Cortex of kidney (tissue), 1 donor: ENCODE measurements at regions not wholly inside any gene's neighbourhood (a gene's known extent, or its start where the extent isn't known, plus 50 kb on each side); places are given as distances from the start of the nearest gene placed in this dataset.
"Not testable (repeated sequence)": the region's sequence is repeated elsewhere in the genome, so short reads cannot be mapped to it uniquely, and the experiment has no call there.

Experiments
- DNase-seq: peaks from one replicate; lab custom pipeline; 2025; lab: John Stamatoyannopoulos, UW

DNA sequence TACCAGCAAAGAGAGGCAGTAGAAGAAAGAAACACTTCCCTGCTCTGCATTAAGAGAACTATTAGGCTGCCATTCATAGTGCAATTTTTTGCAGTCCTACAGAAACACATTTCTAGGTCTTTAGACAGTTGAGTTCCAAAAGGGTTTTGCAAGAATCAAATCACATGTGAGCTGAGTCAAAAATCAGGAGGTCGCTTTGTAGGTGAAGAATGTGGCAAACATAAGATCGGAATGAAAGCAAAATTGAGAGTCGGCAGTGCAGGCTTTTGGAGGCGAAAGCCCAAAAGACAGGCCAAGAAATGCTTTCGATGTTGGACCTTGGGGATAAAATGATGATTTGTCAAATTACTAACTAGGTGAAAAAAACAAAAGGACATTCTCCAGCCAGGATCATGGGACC is 213.5 kb upstream of the NRIP1 start:
- no peak for DNase-seq

DNA sequence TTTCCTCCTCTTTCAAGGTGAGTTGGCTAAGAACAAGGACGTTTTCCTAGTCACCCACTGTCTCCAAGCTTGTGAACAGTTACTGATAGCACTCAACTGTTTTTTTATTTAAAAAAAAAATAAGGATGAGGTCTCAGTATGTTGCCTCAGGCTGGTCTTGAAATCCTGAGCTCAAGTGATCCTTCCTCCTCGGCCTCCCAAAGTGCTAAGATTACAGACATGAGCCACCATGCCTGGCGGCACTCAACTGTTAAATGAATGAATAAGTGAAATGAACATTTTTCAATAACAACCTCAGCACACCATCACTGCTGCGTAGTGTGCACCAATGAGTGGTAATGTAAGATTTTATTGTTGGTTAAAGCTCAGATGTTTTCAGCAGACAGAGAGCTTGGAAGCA is 214.1 kb upstream of the NRIP1 start:
- DNase-seq = no peak

DNA sequence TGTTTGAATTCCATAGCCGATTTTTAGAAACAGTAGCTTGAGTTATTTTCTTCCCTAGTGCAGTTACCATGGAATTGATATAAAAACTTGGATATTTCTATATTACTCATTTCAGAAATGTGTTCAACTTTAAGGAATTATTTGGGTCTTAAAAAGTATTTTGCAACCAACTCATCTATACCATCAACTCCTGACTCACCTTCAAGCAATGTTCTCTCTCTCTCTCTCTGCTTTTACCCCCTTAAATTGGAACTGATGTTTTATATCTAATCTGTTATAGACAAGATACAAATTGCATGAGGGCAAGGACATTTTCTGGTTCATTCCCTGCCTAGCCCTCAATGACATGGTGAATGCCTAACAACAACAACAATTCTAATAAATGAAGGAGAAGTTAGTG is 214.7 kb upstream of the NRIP1 start:
- DNase-seq = no peak

DNA sequence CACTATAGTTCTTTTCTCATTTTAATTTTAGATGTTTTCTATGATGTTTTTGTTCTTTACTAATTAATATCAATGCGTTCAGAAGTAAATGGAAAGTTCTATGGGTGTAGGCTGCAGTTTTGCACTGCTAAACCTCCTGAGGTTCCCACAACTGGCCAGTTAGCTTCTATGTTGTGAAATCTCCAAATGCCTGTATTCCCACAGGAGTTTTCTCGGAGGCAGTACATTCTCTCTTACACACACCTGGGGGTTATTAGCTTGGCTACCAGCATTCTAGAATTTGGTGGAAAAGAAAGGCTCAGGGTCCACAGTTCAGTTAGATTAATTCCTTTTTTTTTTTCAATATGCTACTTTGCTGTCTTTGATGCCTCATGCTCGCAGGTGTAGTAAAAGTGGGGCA is 216.9 kb upstream of the NRIP1 start:
- no peak for DNase-seq

DNA sequence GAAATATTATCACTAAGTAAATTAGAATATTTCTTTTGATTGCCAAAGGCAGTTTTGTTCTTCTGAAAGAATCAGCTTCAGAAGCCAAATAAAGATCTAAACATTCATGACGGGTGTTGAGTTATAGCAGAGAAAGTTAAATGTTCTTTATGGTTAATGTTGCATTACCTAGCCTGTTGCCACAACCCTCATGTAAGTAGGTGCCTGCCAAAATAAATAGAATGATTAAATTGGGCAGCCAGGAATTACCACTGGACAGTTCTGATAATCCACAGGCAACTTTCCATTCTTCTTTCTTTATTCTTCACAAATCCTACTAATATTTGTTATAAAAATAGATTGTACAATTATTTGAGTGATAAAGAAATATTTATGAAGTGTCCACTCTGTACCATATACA is 217.9 kb upstream of the NRIP1 start:
- DNase-seq = no peak

DNA sequence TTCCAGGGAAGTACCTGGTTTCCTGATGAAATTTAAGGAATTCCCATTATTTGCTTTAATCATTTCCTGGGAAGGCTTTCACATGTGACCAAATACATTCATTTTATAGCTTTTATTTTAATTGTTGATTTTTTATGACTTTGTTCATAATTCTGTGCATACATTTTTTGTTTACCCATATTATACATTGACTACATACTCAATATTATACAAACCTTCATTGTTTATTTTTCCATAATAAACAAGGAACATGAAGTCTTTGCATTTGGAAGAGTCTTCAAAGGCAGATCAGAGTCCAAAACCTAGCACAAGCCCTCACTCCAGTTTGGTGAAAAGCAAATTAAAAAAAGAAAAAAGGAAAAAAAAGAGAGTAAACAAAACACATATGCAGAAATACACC is 218.3 kb upstream of the NRIP1 start:
- DNase-seq = no peak

DNA sequence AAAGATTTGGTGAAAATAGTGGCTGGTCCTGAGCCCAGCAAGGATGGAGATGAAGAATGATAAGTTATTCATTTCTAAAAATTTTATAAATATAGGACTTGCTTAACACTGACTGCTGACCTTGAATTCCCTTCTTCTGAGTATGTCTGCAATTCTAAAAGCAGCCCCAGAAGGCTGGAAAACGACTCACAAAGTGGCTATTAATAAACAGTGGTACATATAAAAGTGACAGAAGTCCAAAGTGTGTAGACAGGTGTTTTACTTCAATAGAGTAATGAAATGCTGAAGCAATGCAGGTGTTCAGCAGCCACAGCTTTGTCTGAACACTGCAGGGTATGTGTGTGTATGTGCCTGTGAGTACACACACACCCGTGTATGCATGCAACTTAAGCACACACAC is 219.0 kb upstream of the NRIP1 start:
- no peak for DNase-seq

DNA sequence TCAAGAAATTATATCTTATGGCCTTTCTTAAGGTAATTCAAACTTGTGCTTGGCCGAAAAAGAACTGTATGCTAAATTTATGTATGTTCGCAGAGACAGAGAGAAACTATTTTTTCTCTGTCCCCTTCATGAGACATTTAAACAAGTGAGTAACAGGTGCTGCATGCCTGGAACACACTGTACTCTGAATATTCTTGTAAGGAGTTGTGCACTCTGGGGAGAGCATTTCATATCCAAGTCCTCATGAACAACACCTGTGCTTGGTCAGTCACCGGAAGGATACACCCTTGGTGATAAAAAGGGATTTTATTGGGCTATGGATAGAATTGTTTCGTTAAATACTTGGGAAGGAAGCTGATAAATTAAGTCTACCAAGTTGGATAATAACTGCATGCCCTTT is 220.8 kb upstream of the NRIP1 start:
- DNase-seq = no peak

DNA sequence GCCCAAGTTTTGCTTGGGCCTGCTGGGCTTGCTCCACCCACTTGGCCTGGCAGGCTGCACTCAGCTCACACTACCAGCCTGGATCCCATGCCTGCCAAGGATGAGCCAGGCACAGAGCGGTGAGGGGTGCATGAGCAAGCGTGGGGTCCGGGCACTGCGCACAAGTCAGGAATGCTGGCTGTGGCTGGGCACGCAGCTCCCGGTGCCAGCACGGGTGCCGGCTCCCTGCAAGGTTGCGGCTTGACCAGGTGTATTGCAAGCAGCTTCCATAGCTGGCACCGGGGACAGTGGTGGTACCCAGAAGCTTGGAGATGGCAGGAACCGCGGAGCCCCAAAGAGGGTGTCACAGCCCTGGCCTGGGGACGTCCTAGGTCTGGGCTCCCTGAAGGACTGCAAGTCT is 224.4 kb upstream of the NRIP1 start:
- DNase-seq = no peak

DNA sequence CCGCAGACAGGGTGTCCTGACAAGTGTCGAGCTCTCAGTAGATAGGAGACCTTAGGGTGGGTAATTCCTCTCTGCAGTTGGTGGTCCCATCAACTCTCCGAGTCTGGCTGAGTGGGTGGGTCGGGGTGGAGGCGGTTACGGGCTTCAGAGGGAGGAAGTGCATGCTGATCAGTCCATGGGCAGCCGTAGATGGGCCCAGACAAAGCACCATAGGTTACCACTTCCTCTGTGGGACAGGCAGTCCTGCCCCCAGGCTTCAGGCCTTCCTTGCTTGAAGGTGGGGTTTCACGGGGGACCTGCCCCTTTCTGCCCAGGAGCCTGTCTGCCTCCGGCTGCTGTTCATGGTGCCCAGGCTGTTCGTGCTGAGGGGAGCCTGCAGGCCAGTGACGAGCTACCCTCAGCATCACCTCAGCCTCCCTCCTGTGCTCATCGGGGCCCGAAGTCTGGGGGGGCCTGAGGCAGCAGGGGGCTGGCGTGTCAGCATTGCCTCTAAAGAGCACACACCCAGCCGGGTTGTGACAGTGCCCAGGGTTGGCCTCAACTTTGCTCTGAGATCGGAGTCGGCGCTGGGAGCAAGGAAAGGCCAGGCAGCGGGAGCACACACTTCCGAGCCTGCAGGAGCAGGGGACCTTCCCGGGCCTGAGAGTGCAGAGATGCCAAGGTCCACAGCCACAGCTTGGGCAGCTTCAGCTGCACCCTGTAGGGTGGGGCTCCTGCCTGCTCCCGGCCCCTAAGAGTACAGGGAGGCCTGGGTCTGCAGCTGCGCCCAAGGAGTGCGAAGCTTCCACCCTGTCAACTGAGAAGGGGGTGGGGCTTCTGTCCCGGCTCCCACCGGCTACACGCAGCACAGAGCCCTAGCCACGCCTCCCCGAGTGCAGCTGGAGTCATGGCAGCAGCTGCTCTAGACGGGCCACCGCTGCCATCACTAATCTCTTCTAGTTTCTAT is 225.4 kb upstream of the NRIP1 start:
- DNase-seq = no peak

DNA sequence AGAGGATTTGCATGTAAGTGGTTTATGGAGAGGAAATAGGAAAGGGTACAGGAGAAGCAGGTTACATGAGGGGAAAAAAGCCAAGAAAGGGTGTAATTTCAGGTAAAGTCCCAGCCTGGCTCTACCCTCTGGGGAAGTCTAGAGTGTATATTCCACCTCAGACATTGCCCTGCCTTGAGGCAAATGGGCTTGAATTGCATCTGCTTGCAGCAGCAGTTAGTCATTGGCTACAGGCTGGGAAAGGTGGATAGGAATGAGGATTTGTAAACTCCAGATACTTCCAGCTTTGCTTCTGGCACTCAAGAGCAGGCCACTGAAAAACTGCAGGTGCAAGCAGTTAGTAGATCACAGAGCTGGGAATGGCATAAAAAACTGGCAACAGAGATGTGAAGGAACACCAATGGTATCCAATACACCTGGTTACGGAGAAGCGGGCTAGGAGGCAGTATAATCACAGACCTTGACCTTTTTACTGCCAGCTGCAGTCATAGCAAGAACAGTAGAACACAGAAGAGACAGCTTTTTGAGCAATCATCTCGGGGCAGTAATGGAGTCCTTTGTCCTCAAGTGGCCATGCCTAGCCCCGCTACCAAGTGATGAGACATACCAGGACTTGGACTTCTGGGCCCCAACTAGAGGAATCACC is 226.9 kb upstream of the NRIP1 start:
- DNase-seq = no peak

DNA sequence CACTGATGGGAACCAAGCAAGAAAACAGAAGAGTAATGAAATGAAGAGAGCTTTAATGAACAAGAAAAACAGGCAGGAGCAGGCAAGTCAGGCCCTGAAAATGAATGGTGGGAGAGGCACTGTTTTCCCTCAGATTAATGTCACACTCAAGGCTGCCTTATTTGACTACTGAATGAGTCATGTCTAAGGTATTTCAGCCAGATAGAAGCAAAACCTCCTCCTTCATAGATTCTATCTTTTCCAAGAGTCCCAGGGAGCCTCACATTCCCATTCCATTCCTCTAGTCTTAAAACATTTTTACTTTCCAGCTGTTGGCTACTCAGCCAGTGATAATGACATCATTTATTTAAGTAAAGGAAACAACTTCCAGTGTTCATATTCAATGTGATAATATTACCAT is 228.4 kb upstream of the NRIP1 start:
- DNase-seq = no peak

DNA sequence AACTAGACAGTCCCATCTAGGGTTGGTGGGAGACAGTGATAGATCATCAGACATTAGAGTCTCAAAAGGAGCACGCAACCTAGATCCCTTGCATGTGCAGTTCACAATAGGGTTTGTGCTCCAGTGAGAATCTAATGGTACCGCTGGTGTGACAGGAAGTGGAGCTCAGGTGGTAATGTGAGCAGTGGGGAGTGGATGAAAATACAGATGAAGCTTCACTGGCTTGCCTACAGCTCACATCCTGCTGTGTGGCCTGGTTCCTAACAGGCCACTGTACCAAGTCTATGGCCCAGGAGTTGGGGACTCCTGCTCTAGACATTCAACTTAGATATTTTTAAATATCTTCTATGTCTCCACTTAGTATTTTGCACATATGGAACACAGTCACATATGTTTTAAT is 231.1 kb upstream of the NRIP1 start:
- DNase-seq = no peak

DNA sequence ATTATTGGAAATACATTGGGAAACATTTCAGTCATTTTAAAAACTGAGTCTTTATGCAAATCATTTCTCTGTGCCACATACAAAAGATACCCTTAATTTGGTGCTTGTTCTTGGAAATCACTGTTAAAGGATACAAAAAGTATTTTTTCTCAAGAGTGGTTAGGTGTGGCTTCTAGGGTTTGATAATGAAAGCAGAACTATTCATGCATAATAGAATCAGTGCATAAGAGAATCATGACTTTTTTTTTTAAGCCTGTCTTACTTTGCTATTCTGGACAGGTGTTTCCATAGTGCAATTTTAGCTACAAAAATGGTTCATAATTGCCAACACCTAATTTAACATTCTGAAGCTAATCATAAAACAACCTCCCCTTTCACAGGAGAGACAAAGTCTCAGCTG is 233.0 kb upstream of the NRIP1 start:
- DNase-seq = no peak

DNA sequence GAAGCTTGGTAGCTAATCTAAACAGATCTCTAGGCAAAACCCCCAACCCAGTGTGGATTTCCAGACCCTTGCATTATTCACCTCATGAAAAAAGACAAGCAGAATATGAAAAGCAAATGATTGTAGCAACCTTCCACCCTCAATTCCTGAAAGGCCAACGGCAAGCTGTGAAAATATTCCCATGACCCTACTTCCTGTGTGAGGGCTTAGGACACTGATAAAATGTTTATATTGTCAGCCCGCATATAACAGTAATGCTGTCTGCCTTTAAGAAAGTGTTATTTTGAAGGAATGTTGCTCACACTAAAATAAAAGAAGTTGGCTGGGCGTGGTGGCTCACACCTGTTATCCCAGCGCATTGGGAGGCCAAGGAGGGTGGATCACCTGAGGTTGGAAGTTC is 233.5 kb upstream of the NRIP1 start:
- no peak for DNase-seq

DNA sequence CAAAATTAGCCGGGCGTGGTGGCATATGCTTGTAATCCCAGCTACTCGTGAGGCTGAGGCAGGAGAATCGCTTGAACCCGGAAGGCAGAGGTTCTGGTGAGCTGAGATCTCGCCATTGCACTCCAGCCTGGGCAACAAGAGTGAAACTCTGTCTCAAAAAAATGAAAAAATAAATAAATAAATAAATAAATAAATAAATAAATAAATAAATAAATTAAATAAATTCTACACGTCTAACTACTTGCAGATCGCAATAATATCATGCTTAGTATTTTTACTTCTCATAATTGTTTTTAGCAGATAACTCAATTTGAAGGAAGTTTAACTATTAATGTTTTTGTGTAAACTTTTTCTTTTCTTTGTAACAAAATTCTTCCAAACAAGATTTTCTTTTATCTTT is 234.0 kb upstream of the NRIP1 start:
- DNase-seq = not testable (repeated sequence)

DNA sequence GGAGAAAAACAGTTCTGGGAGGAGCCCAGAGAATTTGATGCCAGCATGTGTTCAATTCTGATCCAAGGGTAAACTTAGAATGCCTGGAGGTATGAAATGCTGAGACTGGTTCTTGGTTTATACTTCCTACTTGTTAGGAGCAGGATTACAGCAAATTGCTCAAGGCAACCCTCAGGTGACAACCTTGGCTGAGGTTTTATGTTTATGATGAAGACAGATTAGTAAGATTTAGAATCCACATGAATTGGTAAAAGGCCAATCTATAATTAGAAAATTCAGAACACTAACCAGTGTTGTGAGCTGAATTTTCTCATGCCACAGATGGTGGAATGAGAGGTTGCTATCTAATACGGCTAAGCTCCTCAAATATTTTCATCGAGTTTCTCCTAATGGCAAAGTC is 235.3 kb upstream of the NRIP1 start:
- DNase-seq = no peak

DNA sequence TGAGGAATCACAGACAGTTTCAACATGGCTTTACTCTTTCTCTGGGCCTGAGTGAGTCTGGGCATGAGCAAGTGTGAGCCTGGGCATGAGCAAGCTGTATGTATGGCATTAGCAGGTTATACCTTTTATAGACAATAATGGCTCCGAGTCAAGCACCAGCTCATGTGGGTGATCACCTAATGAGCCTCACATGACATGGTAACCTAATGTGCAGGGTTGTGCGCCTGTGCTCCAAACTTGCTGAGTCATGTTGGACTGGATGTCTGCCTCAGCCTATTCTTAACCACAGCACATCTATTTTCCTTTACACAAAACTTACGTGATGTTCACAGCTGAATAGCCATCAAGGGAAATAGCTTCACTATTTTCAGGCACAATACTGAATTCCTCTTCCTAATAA is 236.2 kb upstream of the NRIP1 start:
- DNase-seq = no peak

DNA sequence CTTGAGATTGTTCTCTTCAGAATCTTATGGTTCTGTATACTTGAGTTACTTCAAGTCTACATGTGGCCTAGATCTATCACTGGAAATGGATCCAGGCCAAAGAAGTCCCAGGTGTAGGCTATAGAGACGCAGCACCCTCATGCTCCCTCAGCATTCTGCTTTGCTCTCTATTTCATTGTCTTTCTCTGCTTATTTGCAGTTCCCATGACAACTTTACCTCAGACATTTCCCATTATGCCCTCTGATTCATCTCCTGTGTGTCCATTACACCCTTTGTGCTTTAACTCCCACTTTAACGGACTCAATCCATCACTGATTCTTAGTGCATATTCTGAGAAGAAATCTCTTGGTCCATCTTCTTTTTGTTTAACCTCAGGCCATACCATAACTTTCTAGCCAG is 236.9 kb upstream of the NRIP1 start:
- no peak for DNase-seq

DNA sequence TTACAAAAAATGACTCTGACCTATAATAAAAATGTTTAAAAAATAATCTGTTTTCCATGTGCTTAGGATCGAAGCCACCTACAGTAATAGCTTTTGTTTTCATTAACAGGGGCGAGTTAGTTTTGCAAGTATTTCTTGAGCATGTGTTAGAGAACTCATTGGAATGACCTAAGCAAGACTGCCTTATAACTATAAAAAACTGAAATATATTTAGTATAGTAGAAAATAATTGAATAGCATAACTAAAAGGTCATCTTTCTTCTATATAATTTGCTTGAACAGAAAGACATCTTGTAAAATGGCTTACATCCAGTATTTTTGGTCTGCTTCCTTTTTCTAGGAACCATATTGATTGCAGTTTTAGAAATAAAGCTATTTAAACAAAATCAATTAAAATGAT is 241.5 kb upstream of the NRIP1 start:
- DNase-seq = no peak

DNA sequence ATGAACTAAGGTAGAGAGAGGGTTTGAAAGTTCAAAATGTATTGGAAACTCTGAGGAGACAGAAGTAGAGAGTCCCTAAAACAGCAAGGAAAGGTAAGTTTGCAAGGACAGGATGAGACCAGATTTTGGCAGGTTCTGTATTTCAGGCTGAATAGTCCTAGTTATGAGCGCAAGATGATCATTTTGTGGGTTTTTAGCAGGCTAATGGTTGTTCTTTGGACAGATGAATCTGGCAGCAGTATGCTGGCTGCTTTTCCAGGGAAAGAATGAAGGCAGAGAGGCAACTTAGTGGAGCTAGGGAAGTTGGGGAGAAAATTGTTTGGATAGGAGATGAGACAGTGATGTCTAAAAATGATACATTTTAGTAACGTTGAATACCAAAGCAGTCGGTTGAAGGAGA is 243.5 kb upstream of the NRIP1 start:
- no peak for DNase-seq

DNA sequence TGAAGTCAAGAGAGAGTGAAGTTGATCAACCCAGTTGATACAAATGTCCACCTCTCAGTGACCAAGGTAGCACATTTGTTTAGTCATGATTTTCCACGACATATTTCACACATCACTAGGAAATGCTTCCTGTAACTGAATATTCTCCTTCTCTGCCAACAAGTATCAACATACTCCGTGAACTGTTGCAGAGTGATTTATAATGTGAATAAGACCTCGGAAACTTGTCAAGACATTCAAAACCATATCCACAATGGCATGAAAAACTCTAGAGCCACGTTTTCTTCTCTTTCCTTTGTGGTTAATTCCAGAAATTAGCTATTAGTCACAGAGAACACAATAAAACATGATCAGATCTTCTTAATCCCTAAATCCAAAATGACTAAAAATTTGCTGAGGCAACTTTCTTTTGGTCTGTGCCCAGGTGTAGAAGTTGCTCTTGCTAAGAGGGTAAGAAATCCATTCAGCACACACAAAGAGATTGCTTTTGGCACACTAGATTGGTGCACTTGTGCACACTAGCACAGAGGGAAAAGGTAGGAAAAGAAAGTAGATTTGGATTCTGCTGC is 244.3 kb upstream of the NRIP1 start:
- no peak for DNase-seq

DNA sequence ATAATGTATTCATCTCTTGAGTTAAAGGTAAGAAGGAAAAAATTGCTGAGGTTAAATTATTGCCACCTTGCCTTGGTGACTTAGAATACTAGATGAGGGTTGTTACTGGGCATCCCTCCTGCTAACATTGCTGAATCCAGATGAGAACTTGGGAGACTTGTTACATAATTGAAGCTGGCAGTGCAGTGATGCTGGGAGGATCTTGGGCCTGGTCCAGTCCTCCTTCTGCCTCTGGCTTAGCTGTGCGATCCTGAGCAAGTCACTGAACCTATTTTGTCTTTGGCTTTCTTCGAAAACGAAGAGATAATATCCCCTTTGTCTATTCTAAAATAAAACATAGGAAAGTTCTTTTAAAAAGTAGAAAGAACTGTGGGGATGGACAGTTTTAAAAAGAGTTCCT is 244.9 kb upstream of the NRIP1 start:
- no peak for DNase-seq
